SK-N-SH (cell line): ENCODE measurements at regions not wholly inside any gene's neighbourhood (a gene's known extent, or its start where the extent isn't known, plus 50 kb on each side); places are given as distances from the start of the nearest gene placed in this dataset.

Source experiments
- CTCF ChIA-PET: fragments of 300-600, 350-600 bp; formaldehyde crosslinking; extraction: SDS; loops from one replicate; lab custom pipeline; 2021; lab: Yijun Ruan, JAX
- POLR2A ChIA-PET: fragments of 350-600 bp; sonication (Branson Sonifier 250); formaldehyde crosslinking; extraction: SDS; loops from one replicate; lab custom pipeline; 2020; ENCODE audit warnings: antibody characterized with exemption, inconsistent platforms; lab: Yijun Ruan, JAX
- DNase-seq: peaks from one replicate; pipeline ENCODE4 v3.0.0; 2012
- H2AFZ ChIP-seq: fragments of 200-600 bp; sonication (generic); 2 replicates; pipeline ENCODE4 v1.8.1; 2016; ENCODE audit warnings: antibody characterized with exemption, mild to moderate bottlenecking, low read depth
- H3F3A ChIP-seq: fragments of 200-600 bp; sonication (generic); replicated peaks from 2 replicates; pipeline ENCODE3; 2016; ENCODE audit warnings: antibody characterized with exemption, mild to moderate bottlenecking; ENCODE audit not compliant: insufficient read depth
- H3K27ac ChIP-seq, 2 experiments: fragments of 200-500 bp in 1 of 2; fragments of 200-600 bp in 1 of 2; sonication (Bioruptor generic) in 1 of 2; sonication (generic), shearing (Covaris generic) in 1 of 2; 2 replicates each; pipeline versions ENCODE4 v1.5.1 to v1.6.1; 2014 to 2016; ENCODE audit warnings: low read depth in 2 of 2, inconsistent platforms in 1 of 2, low read length in 1 of 2, mild to moderate bottlenecking in 1 of 2, mixed read lengths in 1 of 2
- H3K27me3 ChIP-seq: fragments of 200-600 bp; sonication (generic), shearing (Covaris generic); 2 replicates; pipeline ENCODE4 v1.6.1; 2016; ENCODE audit warnings: mixed run types; ENCODE audit not compliant: insufficient read depth
- H3K36me3 ChIP-seq, 2 experiments: fragments of 200-500 bp in 1 of 2; fragments of 200-600 bp in 1 of 2; sonication (Bioruptor generic) in 1 of 2; sonication (generic) in 1 of 2; replicated peaks in 1 of 2; 2 replicates each; pipeline versions ENCODE3 to v1.5.1; 2014 to 2016; ENCODE audit warnings: low read length in 1 of 2, mild to moderate bottlenecking in 1 of 2; ENCODE audit not compliant: insufficient read depth in 2 of 2, control insufficient read depth in 1 of 2
- H3K4me1 ChIP-seq, 2 experiments: fragments of 200-500 bp in 1 of 2; fragments of 200-600 bp in 1 of 2; sonication (Bioruptor generic) in 1 of 2; sonication (generic), shearing (Covaris generic) in 1 of 2; 2 replicates each; pipeline versions ENCODE4 v1.5.1 to v1.6.1; 2014 to 2016; ENCODE audit warnings: low read depth in 1 of 2, low read length in 1 of 2, mixed run types in 1 of 2; ENCODE audit not compliant: insufficient read depth in 2 of 2, control insufficient read depth in 1 of 2
- H3K4me2 ChIP-seq: fragments of 200-600 bp; sonication (generic), shearing (Covaris generic); 2 replicates; pipeline ENCODE4 v1.6.1; 2017; ENCODE audit warnings: mixed run types
- H3K4me3 ChIP-seq, 2 experiments: fragments of 200-500 bp in 1 of 2; fragments of 200-600 bp in 1 of 2; sonication (Bioruptor generic) in 1 of 2; sonication (generic), shearing (Covaris generic) in 1 of 2; 2 replicates each; pipeline versions ENCODE4 v1.5.1 to v1.8.1; 2014 to 2016; ENCODE audit warnings: low read depth in 2 of 2, inconsistent platforms in 1 of 2, low read length in 1 of 2, mild to moderate bottlenecking in 1 of 2, mixed read lengths in 1 of 2, moderate library complexity in 1 of 2
- H3K79me2 ChIP-seq: fragments of 200-600 bp; sonication (generic); 2 replicates; pipeline ENCODE4 v1.8.1; 2017; ENCODE audit warnings: mild to moderate bottlenecking; ENCODE audit not compliant: insufficient read depth
- H3K9ac ChIP-seq: fragments of 200-600 bp; sonication (generic); 2 replicates; pipeline ENCODE4 v1.6.1; 2017; ENCODE audit warnings: mixed run types
- H3K9me2 ChIP-seq: fragments of 200-600 bp; sonication (generic); 2 replicates; pipeline ENCODE4 v1.6.1; 2017; ENCODE audit warnings: mixed run types
- H3K9me3 ChIP-seq: fragments of 200-600 bp; sonication (generic); 2 replicates; pipeline ENCODE4 v1.6.1; 2017; ENCODE audit warnings: mixed run types, mild to moderate bottlenecking, moderate library complexity
- H4K20me1 ChIP-seq: fragments of 200-600 bp; sonication (generic); 2 replicates; pipeline ENCODE4 v1.6.1; 2017; ENCODE audit warnings: mild to moderate bottlenecking, mixed run types; ENCODE audit not compliant: insufficient read depth
- CHD2 ChIP-seq: fragments of 150-350 bp; IDR thresholded peaks from 2 replicates; pipeline ENCODE4 v1.6.1; 2018; ENCODE audit warnings: low read length; ENCODE audit not compliant: partially characterized antibody
- CTCF ChIP-seq: fragments of 200-600 bp; sonication (generic); IDR thresholded peaks from 2 replicates; pipeline ENCODE4 v1.6.1; 2017; ENCODE audit warnings: antibody characterized with exemption, mild to moderate bottlenecking, moderate library complexity
- ELF1 ChIP-seq: IDR thresholded peaks from 2 replicates; pipeline ENCODE4 v1.4.0; 2012
- EZH2phosphoT487 ChIP-seq: fragments of 200-600 bp; sonication (generic); IDR thresholded peaks from 2 replicates; pipeline ENCODE4 v1.6.1; 2017; ENCODE audit warnings: low read depth, mixed run types, mild to moderate bottlenecking, antibody characterized with exemption, moderate library complexity, borderline replicate concordance
- FOSL2 ChIP-seq: IDR thresholded peaks from 2 replicates; pipeline ENCODE4 v1.4.0; 2012; ENCODE audit warnings: low read depth, mild to moderate bottlenecking, moderate library complexity, borderline replicate concordance
- FOXM1 ChIP-seq: IDR thresholded peaks from 2 replicates; pipeline ENCODE4 v1.4.0; 2012; ENCODE audit warnings: low read depth, mild to moderate bottlenecking
- GATA2 ChIP-seq: sonication (generic); formaldehyde crosslinking; IDR thresholded peaks from 2 replicates; pipeline ENCODE4 v1.5.0; 2020; ENCODE audit warnings: mild to moderate bottlenecking, missing genetic modification reagents
- IRF3 ChIP-seq: fragments of 150-350 bp; IDR thresholded peaks from 2 replicates; pipeline ENCODE4 v1.6.1; 2016; ENCODE audit warnings: mild to moderate bottlenecking, low read depth, low read length
- MAX ChIP-seq: IDR thresholded peaks from 2 replicates; pipeline ENCODE4 v1.4.0; 2012; ENCODE audit warnings: low read depth
- MEF2A ChIP-seq: IDR thresholded peaks from 2 replicates; pipeline ENCODE4 v1.4.0; 2012; ENCODE audit warnings: low read depth, borderline replicate concordance
- MXI1 ChIP-seq: IDR thresholded peaks from 2 replicates; pipeline ENCODE4 v1.6.1; 2012; ENCODE audit warnings: mild to moderate bottlenecking, low read depth, low read length, improper control_type of control experiment
- NRF1 ChIP-seq: IDR thresholded peaks from 2 replicates; pipeline ENCODE4 v1.6.1; 2012; ENCODE audit warnings: low read depth, mild to moderate bottlenecking, low read length
- PBX3 ChIP-seq: IDR thresholded peaks from 2 replicates; pipeline ENCODE4; 2012
- RCOR1 ChIP-seq: fragments of 150-350 bp; IDR thresholded peaks from 2 replicates; pipeline ENCODE4 v1.6.1; 2017; ENCODE audit warnings: antibody characterized with exemption, low read length
- REST ChIP-seq: IDR thresholded peaks from 2 replicates; pipeline ENCODE4 v1.6.1; 2012; ENCODE audit warnings: mild to moderate bottlenecking, low read depth, low read length, moderate library complexity
- SMC3 ChIP-seq: IDR thresholded peaks from 2 replicates; pipeline ENCODE4 v1.6.1; 2012; ENCODE audit warnings: low read depth, low read length, improper control_type of control experiment
- TAF1 ChIP-seq: IDR thresholded peaks from 2 replicates; pipeline ENCODE4 v1.6.1; 2012; ENCODE audit warnings: low read depth, mild to moderate bottlenecking, low read length, moderate library complexity, borderline replicate concordance
- TCF12 ChIP-seq: IDR thresholded peaks from 2 replicates; pipeline ENCODE4 v1.4.0; 2012
- TEAD4 ChIP-seq: IDR thresholded peaks from 2 replicates; pipeline ENCODE4 v1.4.0; 2012; ENCODE audit warnings: mild to moderate bottlenecking, borderline replicate concordance; ENCODE audit not compliant: insufficient read depth
- USF1 ChIP-seq: IDR thresholded peaks from 2 replicates; pipeline ENCODE4 v1.4.0; 2012; ENCODE audit warnings: low read depth, borderline replicate concordance
- USF2 ChIP-seq: fragments of 150-350 bp; IDR thresholded peaks from 2 replicates; pipeline ENCODE4 v1.6.1; 2017; ENCODE audit warnings: antibody characterized with exemption, low read length, low read depth, borderline replicate concordance
- WGBS: methylation state at CpG from one replicate; pipeline ENCODE4 v1.1.6; 2017; ENCODE audit warnings: low lambda C conversion rate; 5-methylcytosine and 5-hydroxymethylcytosine counted together

GRCh38 chr2:13654416-13654815 lies 937.7 kb downstream of the TRIB2 start:
- Histone ChIP-seq H3K27me3 (no peaks in the 10 kb centered on the region), H2AFZ (no peak overlapping the region), H3K27ac (no peak overlapping the region), H3K79me2 (no peaks in the 10 kb centered on the region), H3K4me3 (no peak overlapping the region), H3K9me3 (no peaks in the 10 kb centered on the region), H3K9me2 (no peaks in the 10 kb centered on the region), H3K4me1 (no peaks in the 10 kb centered on the region; a peak in 1 of 4 replicates), H3K9ac (no peak overlapping the region), H4K20me1 (no peaks in the 10 kb centered on the region), H3F3A (no peaks in the 10 kb centered on the region), H3K4me2 (no peak overlapping the region), H3K36me3 (no peaks in the 10 kb centered on the region)
- ChIA-PET CTCF (interaction anchor here (0.9 kb wide), 1 partner anchor 166 kb away, joined by 3 read pairs; no protein-coding TSS in a partner anchor), POLR2A (no interaction called here)
- no peak for DNase-seq
- TF ChIP-seq ELF1: no peak
- no peak for TF ChIP-seq MEF2A
- TF ChIP-seq NRF1: no peak
- no peak for TF ChIP-seq TEAD4
- no peak for TF ChIP-seq GATA2
- TF ChIP-seq EZH2phosphoT487: no peak
- TF ChIP-seq IRF3: no peak
- TF ChIP-seq USF1: no peak
- TF ChIP-seq USF2: no peak
- no peak for TF ChIP-seq FOXM1
- TF ChIP-seq MXI1: no peak
- no peak for TF ChIP-seq CHD2
- TF ChIP-seq TCF12: no peak
- no peak for TF ChIP-seq RCOR1

GRCh38 chr2:13660231-13660630 lies 943.5 kb downstream of the TRIB2 start:
- Histone ChIP-seq H3K9ac (no peak overlapping the region), H3K4me1 (no peaks in the 10 kb centered on the region; a peak in 1 of 4 replicates), H3F3A (no peaks in the 10 kb centered on the region), H4K20me1 (no peaks in the 10 kb centered on the region), H3K36me3 (no peaks in the 10 kb centered on the region), H3K27me3 (no peaks in the 10 kb centered on the region), H3K9me3 (no peaks in the 10 kb centered on the region), H3K9me2 (no peaks in the 10 kb centered on the region), H3K4me3 (no peak overlapping the region), H3K79me2 (no peaks in the 10 kb centered on the region), H2AFZ (no peak overlapping the region), H3K4me2 (no peak overlapping the region), H3K27ac (no peak overlapping the region)
- ChIA-PET POLR2A (no interaction called here), CTCF (no interaction called here)
- WGBS: 29% methylated on average over 3 of the region's 3 CpGs
- no peak for DNase-seq
- no peak for TF ChIP-seq TAF1
- no peak for TF ChIP-seq REST
- TF ChIP-seq CTCF: no peak
- TF ChIP-seq SMC3: no peak
- no peak for TF ChIP-seq MAX
- TF ChIP-seq PBX3: no peak
- no peak for TF ChIP-seq CHD2
- no peak for TF ChIP-seq GATA2
- no peak for TF ChIP-seq FOSL2
